HG03378 (cell line): ENCODE measurements at regions not wholly inside any gene's neighbourhood (a gene's known extent, or its start where the extent isn't known, plus 50 kb on each side); places are given as distances from the start of the nearest gene placed in this dataset.
"Not testable (repeated sequence)": the region's sequence is repeated elsewhere in the genome, so short reads cannot be mapped to it uniquely, and the experiment has no call there.

Source experiments
- ATAC-seq: cut with Tn5 transposase; IDR thresholded peaks from one replicate; pipeline ENCODE4 v1.9.1; 2021; ENCODE audit warnings: mild to moderate bottlenecking, moderate library complexity; ENCODE audit not compliant: unreplicated experiment

DNA sequence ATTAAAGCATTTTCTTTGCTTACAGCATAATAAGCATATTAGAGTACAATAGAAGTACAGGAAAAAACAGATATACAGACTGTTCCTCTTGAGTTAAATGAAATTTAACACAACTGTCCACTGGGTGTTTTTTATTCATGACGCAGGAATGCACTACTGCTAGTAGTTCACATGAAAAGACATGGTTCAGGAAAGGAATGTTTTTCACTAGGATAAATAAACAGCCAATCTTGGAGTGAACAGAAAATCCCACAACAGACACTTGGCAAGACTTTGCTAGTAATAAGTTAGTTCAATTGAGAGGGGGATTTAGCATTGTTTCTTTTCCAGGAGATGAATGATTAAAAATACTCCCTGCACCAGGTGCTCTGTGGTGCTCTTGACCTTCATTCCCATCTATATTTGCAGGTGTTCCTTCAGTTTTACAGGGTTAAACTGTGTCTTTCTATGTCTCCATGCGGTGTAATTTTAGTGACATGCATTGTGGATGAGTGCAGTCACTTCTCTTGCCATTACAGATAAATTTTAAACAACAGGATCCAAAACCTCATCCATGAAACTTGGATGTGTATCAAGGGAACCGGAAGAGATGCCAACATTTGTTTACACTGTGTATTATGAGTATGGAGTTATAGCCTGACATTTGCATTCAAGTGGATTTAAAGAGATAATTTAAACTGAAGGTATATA lies 796.6 kb downstream of the DSC3 start:
- ATAC-seq = no peak

DNA sequence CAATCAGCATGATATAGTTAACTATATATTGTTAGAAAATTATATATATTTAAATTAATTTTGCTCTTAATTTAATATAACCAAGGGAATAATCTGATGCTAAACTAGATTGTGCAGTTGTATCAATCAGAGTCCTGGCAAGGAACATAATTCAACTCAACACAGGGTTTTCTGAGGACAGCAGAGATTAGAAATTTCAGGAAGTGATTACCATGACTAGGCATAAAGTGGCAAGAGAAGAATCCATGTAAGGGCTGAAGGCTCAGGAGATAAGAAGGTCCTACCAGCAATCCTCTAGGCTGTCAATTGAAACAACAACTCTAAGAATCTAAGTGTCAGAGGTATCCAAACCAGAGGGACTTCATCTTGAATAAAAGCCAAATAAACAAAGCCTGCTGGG lies 807.8 kb downstream of the DSC3 start:
- no peak for ATAC-seq

DNA sequence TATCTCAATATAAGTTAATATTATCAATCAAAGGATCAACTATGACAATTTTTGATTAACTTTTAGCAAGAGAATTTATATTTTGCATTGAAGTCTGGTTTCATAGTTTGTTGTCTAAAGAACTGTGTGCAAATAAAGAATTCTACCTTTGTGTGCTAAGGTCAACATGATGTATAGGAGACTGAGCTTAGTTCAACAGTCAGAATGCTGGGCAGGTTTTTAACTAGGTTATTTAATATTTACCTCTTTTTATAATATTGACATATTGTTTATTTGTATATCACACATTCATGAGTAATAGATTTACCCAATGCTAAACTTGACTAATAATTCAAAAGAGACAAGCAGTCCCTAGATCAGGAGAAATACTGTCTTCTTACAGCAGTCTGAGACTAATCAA lies 831.4 kb downstream of the DSC3 start:
- no peak for ATAC-seq

DNA sequence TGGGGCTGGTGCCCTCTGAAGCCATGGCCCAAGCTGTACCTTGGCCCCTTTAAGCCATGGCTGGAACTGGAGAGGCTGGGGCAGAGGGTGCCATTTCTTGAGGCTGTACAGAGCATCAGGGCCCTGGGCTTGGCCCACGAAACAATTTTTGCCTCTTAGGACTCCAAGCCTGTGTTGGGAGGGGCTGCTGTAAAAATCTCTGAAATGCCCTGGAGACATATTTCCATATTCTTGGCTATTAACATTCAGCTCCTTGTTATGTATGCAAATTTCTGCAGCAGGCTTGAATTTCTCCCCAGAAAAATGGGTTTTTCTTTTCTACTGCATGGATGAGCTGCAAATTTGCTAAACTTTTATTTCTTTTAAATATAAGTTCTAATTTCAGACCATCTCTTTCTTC lies 834.0 kb downstream of the DSC3 start:
- ATAC-seq = no peak

DNA sequence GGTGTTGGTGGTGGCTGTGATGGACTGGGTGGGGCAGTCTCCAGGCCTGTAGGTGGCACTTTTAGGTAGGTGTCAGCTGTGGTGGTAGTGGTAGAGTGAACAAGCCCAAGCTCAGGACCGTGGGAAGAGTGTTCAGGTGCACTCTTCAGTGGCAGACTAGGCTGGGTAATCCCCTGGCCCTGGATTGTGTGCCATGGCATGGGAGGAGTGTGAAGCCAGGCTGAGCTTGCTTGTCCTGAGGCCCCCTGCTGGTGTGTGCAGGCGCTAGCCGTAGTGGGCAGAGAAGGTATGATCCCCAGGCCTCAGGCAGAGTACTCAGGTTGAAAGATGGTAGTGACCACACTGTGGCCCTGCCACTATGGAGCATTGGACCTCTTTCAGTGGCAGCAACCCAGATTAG lies 850.3 kb downstream of the DSC3 start:
- ATAC-seq = no peak

DNA sequence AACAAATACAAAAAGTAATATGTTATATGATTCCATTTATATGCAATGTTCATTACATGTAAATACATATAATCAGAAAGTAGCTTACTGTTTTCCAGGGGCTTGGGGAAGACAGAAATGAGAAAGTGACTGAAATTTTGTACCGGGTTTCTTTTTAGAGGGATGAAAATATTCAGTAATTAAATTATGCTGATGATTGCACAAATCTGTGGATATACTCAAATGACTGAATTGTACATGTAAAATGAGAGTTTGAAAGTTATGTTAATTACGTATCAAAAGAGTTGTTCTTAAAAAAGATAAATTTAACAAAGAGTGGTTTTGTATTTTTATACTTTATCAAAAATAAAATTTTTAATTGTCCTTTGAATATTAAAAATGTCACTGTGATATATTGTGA lies 856.3 kb downstream of the DSC3 start:
- no peak for ATAC-seq

DNA sequence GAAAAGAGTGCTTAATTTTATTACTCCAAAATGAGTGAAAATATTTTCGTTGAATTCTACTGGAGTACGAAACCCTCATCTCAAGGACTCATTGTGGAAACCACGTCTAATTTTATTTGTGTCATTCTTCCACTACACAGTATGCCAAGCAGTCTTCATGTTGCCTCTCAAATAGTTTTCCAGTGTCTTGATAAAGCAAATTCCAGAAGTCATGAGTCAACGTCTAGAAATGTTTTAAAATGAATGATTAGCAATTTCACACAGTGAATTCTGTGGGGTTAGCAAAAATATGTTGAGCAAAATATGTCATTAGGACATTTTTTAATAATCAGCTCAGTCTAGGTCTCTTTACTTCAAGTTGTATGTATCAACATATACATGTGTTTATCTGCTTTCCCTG lies 865.5 kb downstream of the DSC3 start:
- ATAC-seq = no peak

DNA sequence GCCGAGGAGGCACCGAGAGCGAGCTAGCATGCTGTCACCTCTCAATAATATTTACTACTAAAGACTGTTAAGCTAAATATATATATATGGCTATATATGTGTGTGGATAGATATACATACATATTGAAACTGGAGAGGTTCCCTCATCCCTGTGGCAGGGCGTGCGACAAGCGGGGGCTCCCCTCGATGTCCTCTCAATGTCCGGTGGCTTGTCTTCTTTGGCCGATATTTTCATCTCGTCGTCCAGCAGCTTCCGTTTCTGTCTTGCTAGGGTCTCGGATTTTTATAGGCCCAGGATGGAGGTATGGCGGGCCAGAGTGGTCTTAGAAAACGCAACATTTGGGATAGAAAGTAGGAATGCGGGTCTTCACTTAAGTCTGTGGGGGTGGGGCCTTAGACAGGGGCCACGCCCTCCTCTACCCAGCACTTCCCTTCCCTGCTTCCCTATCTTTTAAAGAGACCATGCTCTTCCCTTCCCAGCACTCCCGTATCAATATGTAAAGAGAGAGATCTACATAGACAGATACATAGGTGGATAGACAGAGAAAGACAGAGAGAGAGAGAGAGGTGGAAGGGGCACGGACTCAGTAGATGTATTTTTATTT lies 866.8 kb downstream of the DSC3 start:
- no peak for ATAC-seq

DNA sequence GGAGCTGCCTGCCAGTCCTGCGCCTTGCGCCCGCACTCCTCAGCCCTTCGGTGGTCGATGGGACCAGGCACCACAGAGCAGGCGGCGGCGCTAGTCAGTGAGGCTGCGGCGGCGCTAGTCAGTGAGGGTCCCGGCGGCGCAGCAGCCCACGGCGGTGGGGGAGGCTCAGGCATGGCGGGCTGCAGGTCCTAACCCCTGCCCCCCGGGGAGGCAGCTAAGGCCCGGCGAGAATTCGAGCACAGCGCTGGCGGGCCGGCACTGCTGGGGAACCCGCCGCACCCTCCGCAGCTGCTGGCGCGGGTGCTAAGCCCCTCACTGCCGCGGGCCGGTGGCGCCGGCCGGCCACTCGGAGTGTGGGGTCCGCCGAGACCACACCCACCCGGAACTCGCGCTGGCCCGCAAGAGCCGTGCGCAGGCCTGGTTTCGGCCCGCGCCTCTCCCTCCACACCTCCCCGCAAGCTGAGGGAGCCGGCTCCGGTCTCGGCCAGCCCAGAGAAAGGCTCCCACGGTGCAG lies 867.4 kb downstream of the DSC3 start:
- ATAC-seq = no peak

DNA sequence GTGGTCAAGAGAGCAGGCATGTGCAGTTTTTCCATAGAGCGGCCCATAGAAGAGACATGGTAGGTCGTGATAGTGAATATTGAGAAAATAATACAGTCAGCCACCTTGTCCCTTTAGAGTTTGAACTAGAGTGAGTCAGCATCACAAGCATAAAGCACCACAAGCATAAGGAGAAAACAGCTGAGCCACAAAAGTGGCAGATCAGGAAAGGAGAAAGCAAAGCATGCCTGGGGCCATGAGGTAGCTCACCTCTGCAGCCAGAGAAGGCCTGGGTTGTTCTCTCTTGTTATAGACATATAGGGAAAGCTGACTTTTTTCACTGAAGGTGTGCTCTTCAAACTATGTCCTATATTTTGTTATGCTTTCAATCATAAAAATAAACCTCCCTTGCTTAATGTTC lies 879.0 kb downstream of the DSC3 start:
- no peak for ATAC-seq

DNA sequence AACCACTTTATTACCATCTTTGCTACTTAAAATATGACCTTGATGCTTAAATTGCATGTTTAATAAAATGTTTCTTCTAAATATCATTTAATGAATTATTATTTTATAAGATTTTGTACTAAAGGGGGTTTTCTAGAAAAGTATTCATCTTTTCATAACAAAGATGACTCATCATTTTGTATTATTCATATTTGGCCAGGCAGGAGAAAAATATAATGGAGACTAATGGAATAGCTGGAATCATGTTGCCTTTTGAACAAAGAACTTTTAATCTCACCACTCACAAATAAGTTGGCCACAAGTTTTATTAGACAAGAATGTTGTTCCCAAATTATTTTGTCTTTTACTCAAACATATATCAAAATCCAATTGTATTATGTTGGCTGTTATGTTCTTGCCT lies 882.4 kb downstream of the DSC3 start:
- ATAC-seq = no peak

DNA sequence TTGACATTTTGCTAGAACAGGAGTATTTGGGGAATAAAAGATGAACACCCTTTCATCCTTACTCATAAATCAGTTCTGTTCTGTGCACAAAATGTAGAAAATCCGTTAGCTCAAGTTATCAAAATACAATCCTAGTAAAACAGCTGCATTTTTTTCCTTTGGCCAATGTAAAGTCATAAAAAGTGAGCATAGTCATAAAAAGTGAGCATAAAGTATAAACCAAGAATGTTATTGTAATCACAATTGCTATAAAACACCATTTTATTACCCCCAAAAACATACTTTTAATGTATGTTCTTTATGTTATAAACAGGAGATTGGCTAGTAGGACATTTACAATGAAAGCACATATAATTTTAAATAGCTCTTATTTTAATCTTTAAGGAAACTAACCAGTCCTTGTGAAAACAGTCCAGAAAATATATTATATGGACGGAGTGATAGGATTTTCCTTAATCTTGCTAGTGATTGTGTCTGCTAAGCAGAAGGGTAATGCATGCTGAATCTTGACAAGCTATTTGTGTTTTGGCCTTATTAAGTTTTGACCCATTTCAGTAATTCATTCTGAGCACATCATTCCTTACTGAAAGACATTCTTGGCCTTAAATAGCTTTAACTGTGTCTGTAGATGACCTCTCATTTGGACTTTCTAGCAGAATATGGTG lies 891.8 kb downstream of the DSC3 start:
- no peak for ATAC-seq

DNA sequence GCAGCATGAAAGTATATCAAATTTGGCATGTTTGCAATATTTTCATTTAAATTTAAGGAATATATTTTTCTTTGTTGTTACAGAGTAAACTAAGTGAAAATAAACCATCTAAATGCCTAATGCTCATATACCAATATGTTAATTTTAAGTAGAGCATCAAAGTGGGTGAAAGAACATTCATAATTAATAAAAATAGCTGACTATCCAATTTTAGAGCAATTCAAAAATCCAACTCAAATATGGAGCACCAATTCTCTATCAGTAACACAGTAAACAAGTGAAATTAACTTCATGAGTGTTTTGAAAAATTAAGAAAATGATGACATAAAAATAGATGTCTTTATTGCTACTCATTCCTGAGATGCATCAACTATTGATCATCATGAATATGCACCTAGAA lies 893.0 kb downstream of the DSC3 start:
- no peak for ATAC-seq

DNA sequence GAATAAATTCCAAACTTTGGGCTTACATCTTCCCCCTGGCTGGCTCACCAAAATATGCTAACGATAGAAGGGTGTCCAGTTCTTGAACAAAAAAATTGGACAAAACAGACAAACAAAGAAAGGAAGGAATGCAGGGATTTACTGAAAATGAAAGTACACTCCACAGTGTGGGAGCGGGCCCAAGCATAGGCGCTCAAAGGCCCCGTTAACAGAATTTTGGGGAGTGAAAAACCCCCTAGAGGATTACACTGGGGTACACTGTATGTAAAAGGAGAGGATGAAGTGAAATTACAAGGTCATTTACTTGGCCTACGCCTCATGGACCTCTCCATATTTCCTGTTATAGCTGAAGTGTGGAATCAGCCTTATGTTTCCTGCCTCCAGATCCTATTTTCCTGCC lies 899.7 kb downstream of the DSC3 start:
- no peak for ATAC-seq

DNA sequence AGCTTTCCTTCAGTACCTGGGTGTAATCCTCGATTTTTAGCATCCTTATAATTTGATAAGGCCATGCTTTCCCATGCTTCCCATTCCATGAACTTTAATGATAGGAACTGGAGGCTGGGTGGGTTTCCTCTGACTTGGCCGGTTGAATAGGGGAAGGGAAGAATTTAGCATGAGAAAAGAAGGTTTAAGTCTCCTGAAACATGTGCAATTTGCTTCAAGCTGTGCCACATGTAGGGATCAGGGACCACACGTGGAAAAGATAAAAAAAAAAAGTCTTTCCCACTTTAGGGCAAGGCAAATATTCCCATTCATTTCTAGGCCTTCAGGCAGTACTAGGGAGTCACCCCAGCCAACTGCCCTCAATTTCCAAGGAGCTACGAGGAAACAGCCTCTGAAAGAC lies 900.3 kb downstream of the DSC3 start:
- ATAC-seq = no peak

DNA sequence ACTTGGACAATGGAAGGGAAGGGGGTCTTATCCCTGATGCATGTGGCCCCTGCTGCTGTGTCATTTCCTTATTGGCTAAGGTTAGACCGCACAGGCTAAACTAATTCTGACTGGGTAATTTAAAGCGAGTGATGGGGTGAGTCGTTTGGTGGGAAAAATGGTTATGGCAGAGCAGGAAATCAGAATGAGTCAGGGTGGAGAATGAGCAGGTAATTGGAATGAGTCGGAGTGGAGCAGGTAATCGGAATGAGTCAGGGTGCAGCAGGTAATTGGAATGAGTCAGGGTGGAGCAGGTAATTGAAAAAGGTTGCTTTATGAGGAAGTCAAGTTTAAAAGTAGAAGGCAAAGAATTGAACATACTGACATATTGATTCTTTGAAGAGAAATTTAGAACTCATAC lies 901.0 kb downstream of the DSC3 start:
- ATAC-seq = not testable (repeated sequence)

DNA sequence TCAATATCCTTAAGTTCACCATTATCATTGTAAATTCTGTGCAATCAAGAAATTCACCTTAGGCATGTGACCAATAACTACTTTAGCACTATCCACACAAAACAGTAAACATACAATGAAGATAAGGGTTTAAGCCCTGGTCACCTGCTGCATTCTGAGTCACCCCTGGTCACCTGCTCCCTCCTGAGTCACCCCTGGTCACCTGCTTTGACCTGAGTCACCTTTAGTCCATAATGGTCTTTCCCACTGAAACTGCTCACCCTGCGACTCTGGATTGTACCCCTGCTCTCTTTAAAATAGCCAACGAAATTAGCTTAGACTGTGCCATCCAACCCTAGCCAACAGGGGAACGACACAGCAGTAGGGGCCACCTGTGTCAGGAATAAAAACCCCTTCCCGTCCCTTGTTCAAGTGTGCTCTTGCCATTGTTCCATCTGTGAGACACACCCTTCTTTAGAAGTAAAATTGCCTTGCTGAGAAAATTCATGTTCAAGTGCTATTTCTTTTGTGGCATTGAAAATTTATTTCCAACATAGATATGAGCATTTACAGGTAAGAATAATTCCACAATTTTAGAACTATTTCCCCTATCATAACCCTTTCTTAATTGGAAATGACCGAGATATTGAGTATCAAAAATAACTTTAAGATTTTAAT lies 902.8 kb downstream of the DSC3 start:
- no peak for ATAC-seq

DNA sequence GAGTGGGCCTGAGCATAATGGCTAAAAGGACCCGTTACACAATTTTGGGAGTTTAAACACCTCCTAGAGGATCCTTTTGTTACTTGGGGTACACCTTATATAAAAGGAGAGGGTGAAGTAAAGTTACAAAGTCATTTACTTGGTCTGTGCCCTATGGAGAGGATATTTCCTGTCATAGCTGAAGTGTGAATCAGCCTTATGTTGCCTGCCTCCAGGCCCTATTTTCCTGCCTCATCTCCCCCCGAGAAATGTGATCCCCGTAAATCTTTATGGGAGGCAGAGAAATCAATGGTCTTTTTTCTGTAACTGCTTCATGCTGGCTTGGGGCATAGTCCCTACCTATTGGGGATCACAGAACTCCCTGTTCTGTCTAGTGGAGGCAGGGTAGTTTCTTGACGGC lies 906.6 kb downstream of the DSC3 start:
- no peak for ATAC-seq

DNA sequence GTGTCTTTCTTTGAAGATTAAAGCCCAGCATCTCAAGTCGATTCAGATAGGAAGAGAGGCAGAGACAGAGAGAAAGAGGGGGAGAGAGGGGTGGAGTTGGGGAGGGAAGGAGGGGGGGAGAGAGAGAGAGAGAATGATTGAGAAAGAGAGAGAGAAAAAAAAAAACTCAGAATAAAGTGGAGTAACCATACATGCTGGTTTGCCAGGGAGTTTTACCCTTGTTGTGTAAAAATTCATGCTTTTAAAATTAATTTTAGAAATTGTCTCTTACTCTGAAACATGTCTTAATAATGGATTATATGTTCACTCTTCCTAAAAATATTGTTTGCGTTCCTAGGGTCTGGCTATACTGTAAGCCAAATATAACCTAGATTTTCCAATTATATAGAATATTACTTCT lies 908.5 kb downstream of the DSC3 start:
- no peak for ATAC-seq

DNA sequence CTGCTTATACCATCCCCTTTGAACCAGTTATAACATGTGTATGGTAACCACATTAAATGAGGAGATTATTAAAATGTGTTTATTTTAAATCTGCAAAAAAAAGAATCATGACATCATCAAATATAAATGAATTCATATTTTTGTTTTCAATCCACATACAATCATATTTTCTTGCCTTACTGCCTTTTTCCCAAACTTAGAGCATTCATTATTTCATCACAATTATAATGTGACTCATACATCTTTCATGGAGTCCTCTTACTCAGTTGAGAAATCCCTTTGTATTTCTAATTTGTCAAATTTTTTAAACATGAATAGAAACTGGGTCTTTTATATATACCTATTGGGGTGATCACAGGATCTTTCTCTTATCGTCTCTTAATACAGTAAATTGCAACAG lies 909.6 kb downstream of the DSC3 start:
- no peak for ATAC-seq

DNA sequence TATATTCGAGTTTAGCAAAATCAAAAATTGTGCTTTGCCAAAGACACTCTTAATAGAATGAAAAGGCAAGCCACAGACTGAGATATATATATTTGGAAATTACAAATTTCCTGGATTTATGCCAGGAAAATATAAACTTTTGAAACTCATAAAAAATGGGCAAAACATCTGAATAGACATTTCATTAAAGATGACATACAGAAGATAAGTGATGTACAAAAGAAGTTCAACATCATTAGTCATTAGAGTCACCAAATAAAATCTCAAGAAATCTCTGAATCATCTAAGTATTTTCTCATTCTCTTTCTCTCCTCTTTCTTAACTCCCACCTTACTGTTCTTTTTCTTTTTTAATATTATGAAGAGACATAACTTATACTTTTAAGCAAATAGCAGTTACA lies 921.1 kb downstream of the DSC3 start:
- ATAC-seq = no peak

DNA sequence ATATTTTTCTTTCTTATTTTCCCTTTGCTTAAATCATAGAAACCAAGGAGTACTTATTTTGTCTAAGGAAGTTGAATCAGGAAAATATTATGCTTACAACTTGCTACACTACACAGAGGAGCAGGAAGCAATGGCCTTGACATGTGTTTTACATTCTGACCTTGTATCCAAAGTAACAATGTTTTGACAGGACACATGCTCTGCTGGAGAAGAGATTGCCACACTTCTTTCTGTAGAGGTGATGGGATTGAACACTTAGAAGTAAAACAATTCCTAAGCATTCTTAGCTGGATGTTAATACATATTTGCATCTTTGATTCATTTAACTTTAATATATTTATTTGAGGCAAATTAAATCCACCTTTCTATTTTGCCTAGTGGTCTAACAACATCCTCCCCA lies 929.1 kb downstream of the DSC3 start:
- ATAC-seq = no peak
